Natural killer cell treated with Interleukin-12 subunit alpha and Interleukin-12 subunit beta and Interleukin-15 and Interleukin-18, amount 100 ng/mL, for 72 hours (primary cell): ENCODE measurements at regions not wholly inside any gene's neighbourhood (a gene's known extent, or its start where the extent isn't known, plus 50 kb on each side); places are given as distances from the start of the nearest gene placed in this dataset.
"Not testable (repeated sequence)": the region's sequence is repeated elsewhere in the genome, so short reads cannot be mapped to it uniquely, and the experiment has no call there.

Source experiments
- ATAC-seq, 2 donors: fragments of 150-1000 bp; cut with Tn5 transposase in 1 of 2; sonication (Bioruptor Pico), chemical (Tn5 transposase) in 1 of 2; 2 replicates each; pipeline ENCODE4 v1.10.0; 2021
- DNase-seq: peaks from one replicate; pipeline ENCODE4 v3.0.0; 2022; ENCODE audit warnings: low spot score
- H3K27ac Mint-ChIP-seq, 2 donors: 1 replicate in 1 of 2; 2 replicates in 1 of 2; pipeline ENCODE4 v1.8.0; 2022; ENCODE audit warnings: mixed read lengths in 2 of 2, mild to moderate bottlenecking in 1 of 2, moderate library complexity in 1 of 2
- H3K27me3 Mint-ChIP-seq, 2 donors: 1 replicate in 1 of 2; 2 replicates in 1 of 2; pipeline ENCODE4 v1.8.0; 2022; ENCODE audit warnings: mixed read lengths in 2 of 2
- H3K36me3 Mint-ChIP-seq: one replicate; pipeline ENCODE4 v1.8.0; 2022; ENCODE audit warnings: mixed read lengths
- H3K4me1 Mint-ChIP-seq, 2 donors: 1 replicate in 1 of 2; 2 replicates in 1 of 2; pipeline ENCODE4 v1.8.0; 2022; ENCODE audit warnings: low read depth in 2 of 2, mixed read lengths in 2 of 2, mild to moderate bottlenecking in 1 of 2
- H3K4me3 Mint-ChIP-seq: one replicate; pipeline ENCODE4 v1.8.0; 2022; ENCODE audit warnings: mixed read lengths
- H3K9me3 Mint-ChIP-seq: 2 replicates; pipeline ENCODE4 v1.8.0; 2022; ENCODE audit warnings: mixed read lengths

- DNase-seq (no peak), ATAC-seq (no peak)
- Mint-ChIP-seq H3K9me3 (peaks cover 12% of the 10 kb centered on the region), H3K4me3 (no peak overlapping the region), H3K27me3 (peaks cover 21% of the 10 kb centered on the region in 2 donors), H3K27ac (no peak overlapping the region), H3K36me3 (peaks cover 17% of the 10 kb centered on the region), H3K4me1 (no peaks in the 10 kb centered on the region)
Measured at GRCh38 chr5:96315431-96315830, 117.6 kb downstream of the PCSK1 start.

GRCh38 chr5:96312383-96312782 lies 120.7 kb downstream of the PCSK1 start:
- Mint-ChIP-seq H3K9me3 (peaks cover 15% of the 10 kb centered on the region), H3K4me3 (no peak overlapping the region), H3K4me1 (no peaks in the 10 kb centered on the region), H3K27ac (no peak overlapping the region), H3K36me3 (peaks cover 18% of the 10 kb centered on the region), H3K27me3 (peaks cover 25 to 30% of the 10 kb centered on the region in 2 donors)
- DNase-seq (no peak), ATAC-seq (no peak)

- ATAC-seq, H3K4me3 Mint-ChIP-seq, DNase-seq, H3K27ac Mint-ChIP-seq, H3K4me1 Mint-ChIP-seq: not testable (repeated sequence)
- Mint-ChIP-seq H3K36me3 (peaks cover 13% of the 10 kb centered on the region), H3K27me3 (peaks cover 22 to 28% of the 10 kb centered on the region in 2 donors), H3K9me3 (peaks cover 24% of the 10 kb centered on the region)
Measured at GRCh38 chr5:96307047-96307446, 126.0 kb downstream of the PCSK1 start.

GRCh38 chr5:96302174-96302738 lies 130.8 kb downstream of the PCSK1 start:
- Mint-ChIP-seq H3K4me1 (no peaks in the 10 kb centered on the region), H3K4me3 (no peak overlapping the region), H3K27ac (no peak overlapping the region), H3K36me3 (peaks cover 5% of the 10 kb centered on the region), H3K9me3 (peaks cover 11% of the 10 kb centered on the region), H3K27me3 (peaks cover 6 to 7% of the 10 kb centered on the region in 2 donors)
- no peak for ATAC-seq
- no peak for DNase-seq

GRCh38 chr5:96300976-96301375 lies 132.1 kb downstream of the PCSK1 start:
- ATAC-seq (no peak), DNase-seq (no peak)
- H3K27me3 Mint-ChIP-seq: no peaks in the 10 kb centered on the region
- peaks cover 5% of the 10 kb centered on the region for H3K36me3 Mint-ChIP-seq
- H3K27ac Mint-ChIP-seq: no peak overlapping the region
- H3K4me3 Mint-ChIP-seq: no peak overlapping the region
- H3K9me3 Mint-ChIP-seq: peaks cover 3% of the 10 kb centered on the region
- H3K4me1 Mint-ChIP-seq: no peaks in the 10 kb centered on the region

- Mint-ChIP-seq H3K9me3 (peaks cover 3% of the 10 kb centered on the region), H3K27ac (peak overlapping the region in 1 of 2 donors; percentile 26), H3K4me3 (peak overlapping the region; percentile 16), H3K27me3 (no peaks in the 10 kb centered on the region), H3K4me1 (no peaks in the 10 kb centered on the region), H3K36me3 (peaks cover 5% of the 10 kb centered on the region)
- ATAC-seq (peak; percentile 50 to 83), DNase-seq (no peak)
Measured at GRCh38 chr5:96297867-96298266, 135.2 kb downstream of the PCSK1 start.

- peaks cover 0 to 4% of the 10 kb centered on the region in 2 donors for H3K27me3 Mint-ChIP-seq
- H3K4me3 Mint-ChIP-seq: no peak overlapping the region
- H3K9me3 Mint-ChIP-seq: peaks cover under 1% of the 10 kb centered on the region
- no peaks in the 10 kb centered on the region for H3K4me1 Mint-ChIP-seq
- peak overlapping the region in 1 of 2 donors; percentile 26 for H3K27ac Mint-ChIP-seq
- peaks cover 5% of the 10 kb centered on the region for H3K36me3 Mint-ChIP-seq
- DNase-seq (no peak), ATAC-seq (no peak)
Measured at GRCh38 chr5:96297290-96297689, 135.8 kb downstream of the PCSK1 start.

- no peak for ATAC-seq
- no peak for DNase-seq
- no peaks in the 10 kb centered on the region for H3K4me1 Mint-ChIP-seq
- no peaks in the 10 kb centered on the region for H3K36me3 Mint-ChIP-seq
- peaks cover 0 to 12% of the 10 kb centered on the region in 2 donors for H3K27me3 Mint-ChIP-seq
- H3K4me3 Mint-ChIP-seq: no peak overlapping the region
- H3K9me3 Mint-ChIP-seq: no peaks in the 10 kb centered on the region
- H3K27ac Mint-ChIP-seq: no peak overlapping the region
Measured at GRCh38 chr5:96294884-96295202, 138.2 kb downstream of the PCSK1 start.

- Mint-ChIP-seq H3K9me3 (peaks cover 3% of the 10 kb centered on the region), H3K4me3 (no peak overlapping the region), H3K27ac (no peak overlapping the region), H3K27me3 (peaks cover 0 to 12% of the 10 kb centered on the region in 2 donors), H3K36me3 (peaks cover 5% of the 10 kb centered on the region), H3K4me1 (no peaks in the 10 kb centered on the region)
- ATAC-seq (no peak), DNase-seq (no peak)
Measured at GRCh38 chr5:96293966-96294883, 138.8 kb downstream of the PCSK1 start.

GRCh38 chr5:96292582-96293247 lies 140.3 kb downstream of the PCSK1 start:
- H3K9me3 Mint-ChIP-seq: peaks cover 4% of the 10 kb centered on the region
- no peak overlapping the region for H3K27ac Mint-ChIP-seq
- peaks cover 6% of the 10 kb centered on the region for H3K36me3 Mint-ChIP-seq
- no peak overlapping the region for H3K4me3 Mint-ChIP-seq
- DNase-seq (no peak), ATAC-seq (no peak)
- H3K4me1 Mint-ChIP-seq: no peaks in the 10 kb centered on the region
- peaks cover 0 to 12% of the 10 kb centered on the region in 2 donors for H3K27me3 Mint-ChIP-seq

GRCh38 chr5:96289287-96289686 lies 143.8 kb downstream of the PCSK1 start:
- not testable (repeated sequence) for DNase-seq
- peak overlapping the region; percentile 0 for H3K4me3 Mint-ChIP-seq
- peaks cover 0 to 12% of the 10 kb centered on the region in 2 donors for H3K27me3 Mint-ChIP-seq

GRCh38 chr5:96288845-96289185 lies 144.2 kb downstream of the PCSK1 start:
- H3K27ac Mint-ChIP-seq: no peak overlapping the region
- no peak for ATAC-seq
- DNase-seq: no peak
- peaks cover 4% of the 10 kb centered on the region for H3K9me3 Mint-ChIP-seq
- H3K27me3 Mint-ChIP-seq: peaks cover 0 to 12% of the 10 kb centered on the region in 2 donors
- H3K36me3 Mint-ChIP-seq: peaks cover 6% of the 10 kb centered on the region
- no peaks in the 10 kb centered on the region for H3K4me1 Mint-ChIP-seq
- H3K4me3 Mint-ChIP-seq: no peak overlapping the region

More at GRCh38 chr5:96289287-96289686, 143.8 kb downstream of the PCSK1 start:
- not testable (repeated sequence) for H3K9me3 Mint-ChIP-seq, H3K4me1 Mint-ChIP-seq, H3K36me3 Mint-ChIP-seq, H3K27ac Mint-ChIP-seq, ATAC-seq

GRCh38 chr5:96288166-96288844 lies 144.7 kb downstream of the PCSK1 start:
- H3K27me3 Mint-ChIP-seq: peaks cover 0 to 12% of the 10 kb centered on the region in 2 donors
- DNase-seq (no peak), ATAC-seq (peak; percentile 45 to 67)
- peak overlapping the region; percentile 10 for H3K4me3 Mint-ChIP-seq
- H3K4me1 Mint-ChIP-seq: no peaks in the 10 kb centered on the region
- peaks cover 6% of the 10 kb centered on the region for H3K36me3 Mint-ChIP-seq
- H3K27ac Mint-ChIP-seq: peak overlapping the region in 1 of 2 donors; percentile 50
- H3K9me3 Mint-ChIP-seq: peaks cover 4% of the 10 kb centered on the region
